ENCODE measurements at regions not wholly inside any gene's neighbourhood (a gene's known extent, or its start where the extent isn't known, plus 50 kb on each side); places are given as distances from the start of the nearest gene placed in this dataset.

DNA sequence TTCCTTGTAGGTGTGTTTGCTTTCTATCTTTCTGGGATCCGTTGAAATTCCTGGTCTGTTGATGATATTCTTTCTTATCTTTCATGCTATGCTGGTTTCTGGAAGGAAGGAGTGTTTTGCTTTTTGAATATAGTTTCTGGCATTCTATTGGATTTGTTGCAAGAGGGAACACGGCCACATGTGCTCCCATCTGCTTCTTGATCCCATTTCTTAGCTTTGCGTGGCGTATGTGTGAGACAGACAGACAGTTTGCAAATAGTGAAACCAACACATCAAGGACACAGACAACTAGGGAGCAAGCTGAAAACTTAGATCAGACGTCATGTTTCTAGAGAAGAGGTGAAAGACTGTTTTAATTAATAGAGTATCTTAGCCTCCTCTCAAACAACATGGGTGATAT, 261.9 kb upstream of the PUDP start:
- no peak for TF ChIP-seq YY1 (IDR thresholded peaks at IDR 0.05; ENCODE audit: insufficient read depth, insufficient read length)
- no peak for TF ChIP-seq SUZ12 (IDR thresholded peaks at IDR 0.05; ENCODE audit: extremely low read depth, insufficient read depth, insufficient read length)
